NCI-H345 (cell line): ENCODE measurements at regions not wholly inside any gene's neighbourhood (a gene's known extent, or its start where the extent isn't known, plus 50 kb on each side); places are given as distances from the start of the nearest gene placed in this dataset.
A peak's percentile ranks its signal among the peaks of the same experiment; 100 is the strongest.
"Not testable (repeated sequence)": the region's sequence is repeated elsewhere in the genome, so short reads cannot be mapped to it uniquely, and the experiment has no call there.

Source experiments
- DNase-seq: peaks from one replicate; lab custom pipeline; 2025; lab: John Stamatoyannopoulos, UW

GRCh38 chr4:29948451-29948850, 771.7 kb upstream of the PCDH7 start:
- no peak for DNase-seq

DNA sequence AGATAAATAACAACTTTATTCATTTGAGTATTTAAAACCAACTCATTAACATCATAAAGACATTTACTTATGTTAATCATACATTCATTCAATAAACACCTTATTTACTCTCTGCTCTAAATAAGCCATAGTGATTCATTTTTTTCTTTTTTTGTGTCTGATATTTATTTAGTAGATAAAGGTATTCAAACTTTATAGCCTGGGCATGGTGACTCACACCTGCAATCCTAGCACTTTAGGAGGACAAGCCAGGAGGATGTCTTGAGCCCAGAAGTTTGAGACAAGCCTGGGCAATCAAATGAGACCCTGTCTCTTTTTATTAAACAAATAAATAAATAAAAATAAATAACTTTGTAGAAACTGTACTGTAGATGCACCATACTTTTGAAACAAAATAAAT, 771.3 kb upstream of the PCDH7 start:
- DNase-seq = no peak

DNA sequence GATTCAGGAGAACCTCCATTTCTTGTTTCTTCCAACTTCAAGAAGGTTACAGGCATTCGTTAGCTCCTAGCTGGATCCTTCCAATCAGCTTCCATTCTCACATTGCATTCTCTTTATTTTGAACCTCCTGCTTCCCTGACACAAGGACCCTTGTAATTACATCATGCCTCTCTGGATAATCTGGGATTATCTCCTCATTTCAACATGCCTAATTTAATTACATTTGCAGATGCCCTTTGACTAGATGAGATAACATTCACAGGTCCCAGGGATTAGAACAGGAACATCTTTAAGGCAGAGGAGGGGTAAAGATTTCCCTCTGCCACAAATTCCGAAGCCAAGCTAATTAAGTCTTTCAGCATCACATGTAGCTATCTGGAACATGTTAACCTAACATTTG, 753.8 kb upstream of the PCDH7 start:
- no peak for DNase-seq

DNA sequence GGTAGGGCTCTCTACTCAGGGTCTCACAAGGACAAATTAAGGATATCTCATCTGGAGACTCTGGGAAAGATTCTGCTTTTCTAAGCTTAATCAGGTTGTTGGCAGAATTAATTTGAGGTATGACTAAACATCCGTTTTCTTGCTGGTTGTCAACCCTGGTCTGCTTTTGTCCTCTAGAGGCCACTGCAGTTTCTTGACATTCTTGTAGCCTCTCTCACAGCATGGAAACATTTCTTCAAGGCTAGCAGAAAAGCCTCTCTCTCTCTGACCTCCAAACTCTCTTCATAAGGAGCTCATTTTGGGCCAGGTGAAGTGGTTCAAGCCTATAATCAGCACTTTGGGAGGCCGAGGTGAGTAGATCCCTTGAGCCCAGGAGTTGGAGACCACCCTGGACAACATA, 749.5 kb upstream of the PCDH7 start:
- no peak for DNase-seq

- no peak for DNase-seq
Measured at GRCh38 chr4:29972121-29972520, 748.0 kb upstream of the PCDH7 start.

- DNase-seq = no peak
Measured at GRCh38 chr4:29983890-29984289, 736.3 kb upstream of the PCDH7 start.

GRCh38 chr4:30001628-30002027, 718.5 kb upstream of the PCDH7 start:
- no peak for DNase-seq

DNA sequence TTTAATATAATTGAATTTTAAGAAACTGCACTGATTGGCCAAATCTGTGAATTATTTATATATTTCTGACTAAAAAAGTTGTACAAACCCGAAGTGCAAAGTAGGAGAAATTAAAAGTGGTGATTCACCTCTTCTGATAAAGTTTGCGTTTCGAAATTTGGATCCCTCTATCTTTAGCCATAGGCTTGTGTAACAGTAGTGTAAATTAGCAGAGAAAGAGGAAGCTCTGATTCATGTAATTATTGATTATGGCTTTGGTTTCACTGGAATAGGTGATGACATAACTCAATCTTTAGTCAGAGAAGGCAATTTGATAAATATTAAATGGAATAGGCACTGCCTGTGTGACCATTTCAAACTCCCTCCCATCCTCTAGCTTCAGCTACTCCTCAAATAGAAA, 717.8 kb upstream of the PCDH7 start:
- DNase-seq = no peak

DNA sequence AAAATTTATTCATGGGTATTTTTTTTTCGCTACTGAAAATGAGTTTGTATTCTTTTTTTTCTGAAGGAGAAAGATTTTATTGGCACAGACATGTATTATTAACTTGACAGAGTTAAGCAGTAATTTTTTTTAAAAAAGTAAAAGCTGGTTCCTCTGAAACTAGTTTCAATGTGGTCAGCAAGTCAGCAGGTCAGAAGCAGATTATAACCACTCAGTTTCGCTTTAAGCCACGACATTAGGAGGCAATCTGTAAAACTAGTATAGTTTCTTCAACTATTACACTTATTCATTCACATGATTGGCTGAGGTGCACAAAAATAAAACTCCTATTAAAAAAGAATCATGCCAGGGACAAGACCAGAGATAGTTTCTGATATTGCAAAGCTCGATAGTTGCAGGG, 714.2 kb upstream of the PCDH7 start:
- DNase-seq = no peak

- DNase-seq = no peak
Measured at GRCh38 chr4:30024526-30024925, 695.6 kb upstream of the PCDH7 start.

- no peak for DNase-seq
Measured at GRCh38 chr4:30028826-30029225, 691.3 kb upstream of the PCDH7 start.

DNA sequence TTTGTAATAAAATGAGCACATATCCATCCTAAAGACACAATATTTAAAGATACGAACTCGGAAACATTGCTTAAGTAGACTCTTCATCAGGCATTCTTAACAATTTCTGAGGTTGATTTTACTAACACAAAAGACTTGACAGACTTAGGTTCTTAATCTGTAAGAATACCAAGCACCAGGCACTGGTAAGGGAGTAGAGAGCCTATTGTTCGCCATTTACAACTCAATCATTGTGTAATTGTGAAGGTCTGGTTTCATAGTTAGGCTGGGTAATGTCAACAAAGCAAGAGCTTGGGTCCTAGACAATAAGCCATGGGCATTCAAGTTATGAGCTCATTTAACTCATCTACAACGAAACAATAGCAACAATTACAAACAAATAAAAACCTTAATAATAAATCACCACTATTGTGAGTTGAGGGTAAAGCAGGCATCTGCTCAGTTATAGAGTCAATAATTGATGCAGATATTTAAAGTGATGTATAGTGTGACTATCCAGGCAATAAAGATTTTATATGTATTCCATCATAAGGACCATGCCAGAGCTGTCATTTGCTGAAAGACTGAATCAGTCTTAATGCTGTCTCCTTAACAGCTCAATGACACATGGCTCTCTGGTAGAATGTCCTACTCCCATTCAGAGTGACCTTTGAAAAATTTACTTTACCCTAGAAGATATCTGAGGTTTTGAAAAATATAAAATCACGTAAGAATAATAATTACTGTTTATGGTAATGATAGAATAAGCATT, 664.0 kb upstream of the PCDH7 start:
- no peak for DNase-seq

DNA sequence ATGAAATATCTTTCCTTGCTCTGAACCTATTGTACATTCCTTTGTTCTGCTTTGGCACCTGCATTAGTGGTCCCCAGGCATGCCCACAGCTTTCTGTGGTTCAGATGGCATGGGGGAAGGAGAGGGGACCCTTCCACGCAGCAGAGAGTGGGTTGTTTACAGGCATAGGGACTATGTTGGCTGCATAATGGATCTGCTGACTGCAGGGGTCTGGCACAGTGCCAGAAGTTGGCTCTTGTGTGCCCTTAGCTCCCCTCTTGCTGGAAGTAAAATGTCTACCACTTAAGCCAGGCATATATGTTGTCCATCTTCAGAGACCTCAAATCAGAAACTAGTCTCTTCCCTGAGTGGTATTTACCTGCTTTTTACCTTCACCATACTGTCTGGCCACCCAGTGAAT, 651.9 kb upstream of the PCDH7 start:
- DNase-seq = peak; percentile 32

DNA sequence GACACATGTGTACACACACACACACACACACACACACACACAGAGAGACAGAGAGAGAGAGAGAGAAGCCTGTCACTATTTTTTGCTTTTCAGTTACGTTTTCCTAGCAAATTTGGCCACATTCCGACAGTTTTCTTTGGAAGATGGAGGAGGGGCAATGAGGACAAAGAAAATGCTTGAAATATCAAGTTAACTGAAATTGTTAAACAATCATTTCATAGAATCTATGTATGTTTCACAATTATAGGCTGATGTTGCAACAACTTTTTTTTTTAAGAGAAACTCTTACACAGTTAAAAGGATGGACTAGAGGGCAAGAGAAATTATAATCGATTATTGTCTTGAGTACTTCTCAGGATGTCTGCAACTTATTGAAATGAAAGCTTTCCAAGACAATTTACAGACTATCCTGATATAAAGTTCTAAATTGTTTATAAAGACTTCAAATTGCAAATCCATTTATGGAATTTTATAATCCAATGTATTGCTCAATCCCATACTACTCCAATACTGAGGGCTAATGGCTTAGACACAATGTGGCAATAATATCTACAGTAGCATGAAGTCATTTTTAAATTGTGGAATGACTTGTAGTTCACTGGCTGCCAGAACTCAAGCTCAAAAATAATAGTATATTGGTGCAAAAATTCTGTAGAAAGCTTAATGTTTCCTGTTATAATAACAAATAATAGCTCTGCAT, 647.0 kb upstream of the PCDH7 start:
- DNase-seq = no peak

DNA sequence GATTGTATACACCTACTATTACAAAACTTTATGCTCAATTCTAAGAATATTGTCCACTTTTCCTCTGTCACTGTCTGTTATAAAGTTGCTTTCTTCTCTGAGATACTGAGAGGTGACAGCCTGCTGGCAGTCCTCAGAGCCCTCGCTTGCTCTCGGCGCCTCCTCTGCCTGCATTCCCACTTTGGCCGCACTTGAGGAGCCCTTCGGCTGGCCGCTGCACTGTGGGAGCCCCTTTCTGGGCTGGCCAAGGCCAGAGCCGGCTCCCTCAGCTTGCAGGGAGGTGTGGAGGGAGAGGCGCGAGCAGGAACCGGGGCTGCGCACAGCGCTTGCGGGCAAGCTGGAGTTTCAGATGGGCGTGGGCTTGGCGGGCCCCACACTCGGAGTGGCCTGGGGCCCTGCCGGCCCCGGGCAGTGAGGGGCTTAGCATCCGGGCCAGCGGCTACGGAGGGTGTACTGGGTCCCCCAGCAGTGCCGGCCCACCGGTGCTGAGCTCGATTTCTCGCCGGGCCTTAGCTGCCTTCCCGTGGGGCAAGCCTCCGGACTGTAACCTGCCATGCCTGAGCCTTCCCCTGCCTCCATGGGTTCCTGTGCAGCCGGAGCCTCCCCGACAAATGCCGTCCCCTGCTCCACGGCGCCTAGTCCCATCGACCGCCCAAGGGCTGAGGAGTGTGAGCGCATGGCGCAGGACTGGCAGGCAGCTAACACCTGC, 627.6 kb upstream of the PCDH7 start:
- DNase-seq = not testable (repeated sequence)

GRCh38 chr4:30094887-30095286, 625.3 kb upstream of the PCDH7 start:
- no peak for DNase-seq

- DNase-seq = no peak
Measured at GRCh38 chr4:30103455-30103854, 616.7 kb upstream of the PCDH7 start.

- DNase-seq = no peak
Measured at GRCh38 chr4:30116401-30116800, 603.8 kb upstream of the PCDH7 start.

DNA sequence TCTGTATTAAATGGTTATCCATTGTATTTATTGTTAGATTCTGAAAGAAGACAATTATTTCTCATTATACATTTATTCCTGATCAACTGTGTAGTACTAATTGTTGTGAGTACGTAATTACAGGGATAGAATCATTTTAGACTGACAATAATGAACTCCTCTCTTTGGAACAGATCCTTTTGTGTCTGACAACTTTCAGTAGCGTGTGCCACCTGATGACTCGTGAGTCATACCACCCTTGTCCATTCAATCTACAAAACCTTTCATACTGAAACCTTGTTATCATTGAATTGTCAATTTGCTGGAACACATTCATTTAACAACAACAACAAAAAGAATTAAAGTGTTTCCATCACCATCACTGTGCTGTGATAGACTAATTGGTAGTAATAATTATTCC, 602.7 kb upstream of the PCDH7 start:
- no peak for DNase-seq

DNA sequence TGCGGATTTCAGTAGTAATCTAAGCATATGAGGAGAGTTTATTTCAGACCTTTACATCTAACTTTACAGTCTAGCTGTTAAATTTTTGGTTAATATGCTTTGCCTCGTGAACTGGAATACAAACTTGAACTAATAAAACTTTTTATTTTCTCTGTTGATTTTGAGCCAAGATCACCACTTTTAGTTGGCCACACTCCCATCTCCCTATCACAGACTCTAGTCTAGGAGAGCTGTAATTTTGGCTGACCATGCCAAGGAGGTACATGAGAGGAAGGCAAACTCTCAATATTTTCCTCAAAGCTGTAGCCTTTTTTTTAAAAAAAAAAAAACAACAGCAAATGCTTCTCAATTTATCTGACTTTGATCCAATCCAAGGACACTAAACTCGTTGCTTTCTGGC, 597.5 kb upstream of the PCDH7 start:
- no peak for DNase-seq

DNA sequence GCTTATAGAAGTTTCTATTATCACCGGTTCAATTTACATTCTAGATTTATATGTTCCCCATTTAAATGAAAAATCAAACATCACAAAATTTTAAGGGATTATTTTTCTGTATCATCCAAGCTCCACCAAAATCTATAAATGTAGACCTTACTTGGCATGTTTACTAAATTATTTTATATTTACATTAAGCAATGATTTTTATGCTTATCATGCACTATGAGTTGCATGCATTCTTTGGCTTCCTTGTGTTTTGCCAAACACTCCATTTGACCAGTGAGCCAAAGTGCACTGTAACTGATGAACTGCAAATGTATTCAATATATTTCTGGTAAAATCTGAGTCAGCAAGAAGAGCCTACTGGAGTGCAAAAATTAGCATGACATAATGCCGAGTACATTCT, 595.5 kb upstream of the PCDH7 start:
- DNase-seq = not testable (repeated sequence)

- no peak for DNase-seq
Measured at GRCh38 chr4:30125868-30126267, 594.3 kb upstream of the PCDH7 start.

DNA sequence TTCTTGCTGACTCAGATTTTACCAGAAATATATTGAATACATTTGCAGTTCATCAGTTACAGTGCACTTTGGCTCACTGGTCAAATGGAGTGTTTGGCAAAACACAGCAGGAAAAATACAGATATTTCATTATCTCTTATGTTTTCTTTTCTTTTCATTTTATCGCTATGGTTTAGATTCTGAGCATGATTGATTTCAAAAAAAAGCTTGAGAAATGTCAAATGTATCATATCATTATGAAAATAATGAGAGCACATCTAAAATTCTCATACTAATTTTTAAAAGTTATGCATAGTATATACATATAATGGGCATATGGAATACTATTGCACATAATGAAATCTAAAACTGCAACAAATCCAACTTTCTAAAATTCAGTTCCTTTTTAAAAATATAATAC, 593.8 kb upstream of the PCDH7 start:
- no peak for DNase-seq
